ENCODE measurements at regions not wholly inside any gene's neighbourhood (a gene's known extent, or its start where the extent isn't known, plus 50 kb on each side); places are given as distances from the start of the nearest gene placed in this dataset.

DNA sequence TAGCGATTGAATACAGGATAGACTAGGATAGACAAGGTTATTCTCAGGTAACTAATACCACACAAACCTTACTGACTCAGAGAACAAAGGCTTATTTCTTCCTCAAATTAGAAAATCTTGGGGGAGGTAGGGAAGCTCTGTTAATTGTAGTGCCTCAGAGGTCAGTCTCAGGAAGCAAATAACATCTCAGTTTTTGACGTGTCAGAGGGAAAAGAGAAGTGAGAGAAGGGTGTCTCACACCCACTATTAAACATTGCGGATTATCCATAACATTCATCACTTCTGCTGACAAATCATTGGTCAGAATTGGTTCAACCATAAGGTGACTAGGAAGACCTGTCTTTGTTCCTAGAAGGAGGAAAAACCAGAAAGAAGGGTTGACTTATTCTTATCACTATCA is 579.4 kb upstream of the MIR17HG start:
- Histone ChIP-seq H3K27me3 (no peaks in the 10 kb centered on the region), H3K27ac (no peak overlapping the region), H3K4me1 (no peaks in the 10 kb centered on the region), H3K9me3 (no peaks in the 10 kb centered on the region), H3K4me3 (no peak overlapping the region), H3K36me3 (no peaks in the 10 kb centered on the region)
- TF ChIP-seq POLR2A (IDR thresholded peaks at IDR 0.05) (no peak), POLR2AphosphoS5 (IDR thresholded peaks at IDR 0.05; ENCODE audit: insufficient read depth in 1 of 2, low read depth in 1 of 2) (no peak)
- TF ChIP-seq, protein P1, sequence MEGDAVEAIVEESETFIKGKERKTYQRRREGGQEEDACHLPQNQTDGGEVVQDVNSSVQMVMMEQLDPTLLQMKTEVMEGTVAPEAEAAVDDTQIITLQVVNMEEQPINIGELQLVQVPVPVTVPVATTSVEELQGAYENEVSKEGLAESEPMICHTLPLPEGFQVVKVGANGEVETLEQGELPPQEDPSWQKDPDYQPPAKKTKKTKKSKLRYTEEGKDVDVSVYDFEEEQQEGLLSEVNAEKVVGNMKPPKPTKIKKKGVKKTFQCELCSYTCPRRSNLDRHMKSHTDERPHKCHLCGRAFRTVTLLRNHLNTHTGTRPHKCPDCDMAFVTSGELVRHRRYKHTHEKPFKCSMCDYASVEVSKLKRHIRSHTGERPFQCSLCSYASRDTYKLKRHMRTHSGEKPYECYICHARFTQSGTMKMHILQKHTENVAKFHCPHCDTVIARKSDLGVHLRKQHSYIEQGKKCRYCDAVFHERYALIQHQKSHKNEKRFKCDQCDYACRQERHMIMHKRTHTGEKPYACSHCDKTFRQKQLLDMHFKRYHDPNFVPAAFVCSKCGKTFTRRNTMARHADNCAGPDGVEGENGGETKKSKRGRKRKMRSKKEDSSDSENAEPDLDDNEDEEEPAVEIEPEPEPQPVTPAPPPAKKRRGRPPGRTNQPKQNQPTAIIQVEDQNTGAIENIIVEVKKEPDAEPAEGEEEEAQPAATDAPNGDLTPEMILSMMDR (IDR thresholded peaks at IDR 0.05) = no peak
- intact Hi-C loops (cut with DNase I) = no loop called here
- DNase-seq (ENCODE audit: extremely low spot score in 2 of 2) = no peak

DNA sequence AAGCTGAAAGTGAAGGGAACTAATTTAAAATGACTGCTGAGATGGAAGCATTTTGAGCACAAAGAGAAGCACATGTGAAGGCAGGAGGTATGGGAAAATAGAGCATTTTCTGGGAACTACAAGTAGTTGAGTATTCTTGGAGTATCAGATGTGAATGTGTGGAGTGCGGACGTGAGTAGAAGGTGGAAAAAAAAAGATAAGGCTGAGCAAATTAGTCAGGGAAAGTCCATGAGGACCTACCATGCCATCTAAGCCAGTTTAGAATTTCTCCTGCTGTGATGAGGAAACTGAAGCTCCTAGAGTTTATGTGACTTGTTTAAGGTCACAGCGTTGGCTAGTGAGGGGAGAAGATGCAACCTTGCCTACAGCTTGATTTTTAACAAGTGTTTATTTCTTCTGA is 578.1 kb upstream of the MIR17HG start:
- Histone ChIP-seq H3K27ac (no peak overlapping the region), H3K4me1 (no peaks in the 10 kb centered on the region), H3K36me3 (no peaks in the 10 kb centered on the region), H3K9me3 (no peaks in the 10 kb centered on the region), H3K4me3 (no peak overlapping the region), H3K27me3 (no peaks in the 10 kb centered on the region)
- TF ChIP-seq POLR2A (IDR thresholded peaks at IDR 0.05) = no peak
- TF ChIP-seq, protein P1 (IDR thresholded peaks at IDR 0.05) = no peak
- no peak for TF ChIP-seq POLR2AphosphoS5 (IDR thresholded peaks at IDR 0.05; ENCODE audit: insufficient read depth in 1 of 2, low read depth in 1 of 2)
- DNase-seq (ENCODE audit: extremely low spot score in 2 of 2) = no peak
- intact Hi-C loops (cut with DNase I) = no loop called here

DNA sequence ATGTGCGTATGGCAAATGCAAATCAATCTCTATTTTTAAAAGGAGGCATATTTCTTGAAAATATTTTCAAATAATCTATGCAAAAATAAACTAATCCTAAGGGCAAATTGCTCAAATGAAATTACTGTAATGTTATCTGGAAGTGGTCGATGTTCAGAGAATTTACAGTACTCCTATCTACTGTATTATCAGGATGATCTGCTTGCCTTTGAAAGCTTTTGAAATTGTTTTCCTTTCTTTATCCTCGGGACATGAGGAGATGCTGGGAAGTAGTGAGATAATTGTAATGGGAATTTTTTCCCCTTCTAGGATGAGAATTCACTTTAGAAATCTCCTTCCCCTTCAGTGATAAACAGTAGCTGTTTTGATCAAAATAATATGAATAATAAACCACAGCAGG is 577.2 kb upstream of the MIR17HG start:
- Histone ChIP-seq H3K4me3 (no peak overlapping the region), H3K9me3 (no peaks in the 10 kb centered on the region), H3K27ac (no peak overlapping the region), H3K27me3 (no peaks in the 10 kb centered on the region), H3K36me3 (no peaks in the 10 kb centered on the region), H3K4me1 (no peaks in the 10 kb centered on the region)
- TF ChIP-seq, protein P1 (IDR thresholded peaks at IDR 0.05) = no peak
- no peak for TF ChIP-seq POLR2A (IDR thresholded peaks at IDR 0.05)
- TF ChIP-seq POLR2AphosphoS5 (IDR thresholded peaks at IDR 0.05; ENCODE audit: insufficient read depth in 1 of 2, low read depth in 1 of 2) = no peak
- DNase-seq (ENCODE audit: extremely low spot score in 2 of 2) = no peak
- intact Hi-C loops (cut with DNase I) = no loop called here

DNA sequence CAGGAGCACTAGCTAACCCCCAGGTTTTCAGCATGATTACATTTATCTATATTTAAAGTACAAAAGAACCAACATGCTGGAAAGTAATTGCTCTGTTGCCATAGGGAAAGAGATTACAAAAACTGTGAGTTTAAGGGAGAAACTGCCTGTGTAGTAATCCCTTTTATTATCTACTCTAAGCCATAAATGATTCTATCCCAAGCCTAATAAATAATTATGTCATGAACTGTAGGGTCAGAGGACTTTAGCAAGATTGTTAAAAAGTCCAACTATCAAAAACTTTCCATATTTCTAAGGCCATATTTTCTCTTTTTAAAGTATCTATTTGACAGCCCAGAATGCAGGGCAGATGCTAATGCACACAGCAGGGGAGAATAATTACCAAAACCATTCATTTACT is 573.8 kb upstream of the MIR17HG start:
- H3K27me3 ChIP-seq = no peaks in the 10 kb centered on the region
- H3K4me1 ChIP-seq = no peaks in the 10 kb centered on the region
- H3K27ac ChIP-seq = no peak overlapping the region
- no peak for TF ChIP-seq POLR2A (IDR thresholded peaks at IDR 0.05)
- TF ChIP-seq POLR2AphosphoS5 (IDR thresholded peaks at IDR 0.05; ENCODE audit: insufficient read depth in 1 of 2, low read depth in 1 of 2) = no peak
- DNase-seq (ENCODE audit: extremely low spot score in 2 of 2) = no peak
- no peak overlapping the region for H3K4me3 ChIP-seq
- H3K36me3 ChIP-seq = no peaks in the 10 kb centered on the region
- intact Hi-C loops (cut with DNase I) = no loop called here
- H3K9me3 ChIP-seq = no peaks in the 10 kb centered on the region

DNA sequence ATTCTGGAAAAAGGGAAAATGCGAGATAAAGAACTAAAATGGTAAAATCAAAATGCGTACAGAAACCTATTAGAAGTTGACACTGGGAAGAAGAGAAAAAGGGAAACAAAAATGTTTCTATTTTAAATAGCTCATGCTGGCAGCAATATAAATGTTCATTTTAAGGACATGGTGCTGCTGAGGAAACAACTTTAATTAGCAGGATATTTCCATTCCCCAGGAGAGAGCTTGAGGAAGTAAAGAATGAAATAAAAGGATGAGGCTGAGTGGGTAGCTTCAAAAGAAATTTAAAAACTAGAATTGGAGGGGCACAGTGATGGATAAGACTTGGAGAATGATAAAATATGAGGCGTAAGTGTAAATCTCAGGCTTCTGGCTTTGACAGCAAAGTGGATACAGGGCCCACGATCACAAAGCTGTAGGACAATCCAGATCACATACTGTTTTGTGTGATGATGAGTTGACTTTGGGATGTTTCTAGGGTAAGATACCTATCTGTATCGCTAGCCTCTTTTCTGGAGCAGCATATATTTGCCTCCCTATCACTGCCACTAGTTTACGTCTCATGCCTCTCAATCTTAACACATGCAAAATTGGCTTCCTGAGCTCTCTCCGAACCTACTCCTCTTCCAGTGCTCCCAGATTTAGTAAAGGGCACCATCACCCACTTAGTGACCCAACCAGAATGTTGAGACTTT is 571.3 kb upstream of the MIR17HG start:
- H3K27me3 ChIP-seq = no peaks in the 10 kb centered on the region
- no peak overlapping the region for H3K4me3 ChIP-seq
- no peaks in the 10 kb centered on the region for H3K4me1 ChIP-seq
- no peaks in the 10 kb centered on the region for H3K9me3 ChIP-seq
- no peak for DNase-seq (ENCODE audit: extremely low spot score in 2 of 2)
- H3K36me3 ChIP-seq = no peaks in the 10 kb centered on the region
- no peak overlapping the region for H3K27ac ChIP-seq
- TF ChIP-seq POLR2A (IDR thresholded peaks at IDR 0.05) = no peak
- TF ChIP-seq, protein P1 (IDR thresholded peaks at IDR 0.05) = no peak
- no peak for TF ChIP-seq POLR2AphosphoS5 (IDR thresholded peaks at IDR 0.05; ENCODE audit: insufficient read depth in 1 of 2, low read depth in 1 of 2)
- intact Hi-C loops (cut with DNase I) = no loop called here

All from vagina (tissue), 2 donors.